ENCODE measurements at regions not wholly inside any gene's neighbourhood (a gene's known extent, or its start where the extent isn't known, plus 50 kb on each side); places are given as distances from the start of the nearest gene placed in this dataset.

GRCh38 chr15:95975212-95975611 is 355.3 kb upstream of the NR2F2 start:
- TF ChIP-seq CTCF (IDR thresholded peaks at IDR 0.05; ENCODE audit: borderline replicate concordance, extremely low read depth, low read length, poor library complexity, severe bottlenecking): no peak
- no peak for TF ChIP-seq EZH2 (IDR thresholded peaks at IDR 0.05; ENCODE audit: borderline replicate concordance, low read depth, low read length, severe bottlenecking)
